T1000 (cell line): ENCODE measurements at regions not wholly inside any gene's neighbourhood (a gene's known extent, or its start where the extent isn't known, plus 50 kb on each side); places are given as distances from the start of the nearest gene placed in this dataset.
"Not testable (repeated sequence)": the region's sequence is repeated elsewhere in the genome, so short reads cannot be mapped to it uniquely, and the experiment has no call there.

ENCODE experiments used
- DNase-seq: peaks from one replicate; lab custom pipeline; 2025; ENCODE audit warnings: mixed read lengths; lab: John Stamatoyannopoulos, UW

DNA sequence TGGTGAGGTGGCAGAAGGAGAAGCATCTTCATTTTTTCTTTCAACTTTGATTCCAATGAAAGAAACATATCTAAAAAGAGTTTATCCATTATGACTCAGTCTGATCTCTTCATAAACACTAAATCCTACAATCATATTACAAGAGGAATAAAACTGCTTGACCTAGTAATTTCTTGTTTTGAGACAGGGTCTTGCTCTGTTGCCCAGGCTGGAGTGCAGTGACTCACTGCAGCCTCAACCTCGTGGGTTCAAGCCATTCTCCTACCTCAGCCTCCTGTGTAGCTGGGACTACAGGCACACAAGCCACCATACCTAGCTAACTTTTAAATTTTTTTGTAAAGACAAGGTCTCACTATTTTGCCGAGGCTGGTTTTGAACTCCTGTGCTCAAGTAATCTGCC, 147.2 kb downstream of the NDUFA12 start:
- no peak for DNase-seq

DNA sequence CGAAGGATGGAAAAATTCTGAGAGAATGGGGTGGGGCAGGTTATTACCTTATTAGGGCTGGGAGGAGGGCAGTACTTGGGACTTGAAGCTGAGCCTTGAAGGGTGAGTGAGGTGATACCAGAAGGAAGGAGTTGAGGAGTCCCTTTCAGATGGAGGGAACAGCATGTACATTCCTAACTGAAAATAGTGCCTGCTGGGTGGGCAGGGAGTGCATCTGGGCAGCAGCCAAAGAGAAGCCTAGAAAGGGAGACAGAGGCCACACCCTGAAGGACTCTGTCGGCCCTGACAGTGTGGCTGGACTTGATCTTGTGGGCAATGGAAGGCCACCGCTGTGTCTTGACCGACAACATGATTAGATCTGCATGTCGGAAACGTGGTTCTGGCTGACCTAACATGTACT, 147.6 kb downstream of the NDUFA12 start:
- DNase-seq = no peak

- DNase-seq = no peak
Measured at GRCh38 chr12:94851396-94852028, 152.0 kb downstream of the NDUFA12 start.

DNA sequence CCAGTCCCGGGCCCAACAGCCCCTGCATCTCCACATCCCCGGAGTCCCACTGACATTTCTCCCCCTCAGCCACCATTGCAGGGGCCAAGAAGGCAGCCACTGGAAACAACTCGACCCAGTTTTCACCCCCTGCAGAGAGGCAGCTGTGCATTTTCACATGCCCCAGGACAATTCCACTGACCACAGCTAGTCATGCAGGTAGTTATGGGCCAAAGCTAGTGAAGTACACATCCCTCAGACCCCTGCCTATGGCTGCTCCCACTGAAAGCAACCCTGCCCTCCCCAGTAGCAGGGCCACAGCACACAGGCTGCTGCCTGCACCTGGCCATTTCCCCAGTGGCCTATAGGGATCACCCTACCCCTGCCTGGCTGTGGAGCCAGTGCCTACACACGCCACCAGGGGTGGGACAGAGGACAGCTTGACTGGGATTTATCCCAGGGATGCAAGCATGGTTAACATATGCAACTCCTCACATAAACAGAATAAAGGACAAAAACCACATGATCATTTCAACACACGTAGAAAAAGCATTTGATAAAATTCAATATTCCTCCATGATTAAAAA, 154.0 kb downstream of the NDUFA12 start:
- no peak for DNase-seq

DNA sequence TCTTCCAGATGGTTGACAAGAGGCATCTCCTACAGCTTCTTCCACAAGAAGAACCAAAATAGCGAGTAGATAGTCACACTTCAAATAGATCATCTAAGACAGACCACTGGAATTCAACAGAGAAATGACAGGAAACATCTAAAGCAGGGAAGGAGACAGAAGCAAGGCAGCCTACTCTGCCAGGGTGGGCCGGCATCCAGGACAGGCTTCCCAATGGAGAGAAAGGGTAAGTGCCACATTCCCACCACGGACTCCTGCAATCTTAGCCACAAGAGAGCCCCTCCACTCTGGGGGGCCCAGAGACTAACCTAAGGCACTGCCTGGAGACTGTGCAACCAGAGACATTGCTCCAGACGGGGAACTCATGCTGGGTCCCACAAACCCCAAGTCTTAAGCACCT, 154.5 kb downstream of the NDUFA12 start:
- no peak for DNase-seq

DNA sequence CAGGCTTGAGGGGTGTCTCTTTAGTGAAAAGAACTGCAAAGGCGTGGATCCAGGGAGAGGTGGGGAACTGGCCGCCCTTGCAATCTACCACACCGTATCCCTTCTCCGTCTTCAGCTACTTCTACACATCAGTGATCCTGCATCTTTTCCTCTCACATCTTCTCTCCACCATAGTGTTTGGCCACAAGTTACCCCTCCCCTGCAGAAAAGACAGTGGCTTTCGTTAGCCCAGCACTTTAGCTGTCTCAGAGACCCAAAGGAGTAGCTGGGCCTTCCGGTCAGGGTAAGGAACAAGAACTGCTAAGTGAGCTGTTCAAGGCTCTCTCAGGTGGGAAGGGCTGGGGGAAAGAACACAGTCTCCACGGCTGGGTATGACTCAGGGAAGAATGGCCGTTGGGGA, 158.4 kb downstream of the NDUFA12 start:
- no peak for DNase-seq

GRCh38 chr12:94844452-94844851, 159.0 kb downstream of the NDUFA12 start:
- DNase-seq = no peak

DNA sequence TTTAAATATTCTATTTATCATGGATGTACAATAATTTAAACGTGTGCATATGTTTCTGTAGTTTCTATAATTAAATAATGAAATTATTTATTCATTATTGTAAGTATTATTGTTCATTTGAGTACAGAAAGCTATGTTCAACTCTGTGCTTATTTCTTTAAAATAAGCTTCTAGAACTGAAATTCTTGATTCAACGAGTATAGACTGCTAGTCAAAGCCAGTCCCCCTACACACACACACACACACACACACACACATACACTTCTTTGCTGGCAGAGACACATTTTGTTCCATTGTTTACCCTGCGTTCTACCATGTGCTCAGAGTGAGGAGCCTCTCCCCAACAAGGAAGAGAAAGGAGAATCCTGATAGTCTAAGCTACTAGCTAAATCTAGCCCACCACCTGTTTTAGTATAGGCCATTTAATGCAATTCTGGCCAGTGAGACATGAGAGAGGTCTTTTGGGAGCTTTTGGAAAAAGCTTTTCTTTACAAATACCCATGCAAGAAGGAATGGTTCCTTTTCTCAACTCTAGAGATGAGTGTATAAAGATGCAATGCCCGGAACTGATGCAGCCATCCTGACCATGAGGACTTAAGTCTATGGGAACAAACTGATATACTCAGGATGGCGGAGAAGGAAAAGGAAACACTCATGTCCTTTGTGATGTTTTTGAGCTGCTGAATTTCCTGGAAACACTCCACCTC, 161.4 kb downstream of the NDUFA12 start:
- no peak for DNase-seq

DNA sequence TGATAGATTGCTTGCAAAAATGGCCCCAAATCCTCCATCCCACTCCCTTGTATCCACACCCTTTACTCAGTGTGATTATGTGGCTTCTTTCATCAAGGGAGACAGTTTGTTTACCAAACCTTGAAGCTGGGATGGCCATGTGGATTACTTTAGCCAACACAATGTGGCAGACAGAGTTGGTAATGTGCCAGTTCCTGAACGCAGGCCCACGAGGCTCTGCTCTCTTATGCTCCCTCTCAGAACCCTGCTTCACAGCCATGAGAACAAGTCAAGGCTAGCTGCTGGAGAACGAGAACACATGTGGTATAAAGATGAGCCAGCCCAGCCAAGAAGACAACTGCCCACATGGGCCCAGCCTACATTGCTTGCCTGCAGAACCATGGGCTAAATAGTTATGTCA, 162.3 kb downstream of the NDUFA12 start:
- no peak for DNase-seq

DNA sequence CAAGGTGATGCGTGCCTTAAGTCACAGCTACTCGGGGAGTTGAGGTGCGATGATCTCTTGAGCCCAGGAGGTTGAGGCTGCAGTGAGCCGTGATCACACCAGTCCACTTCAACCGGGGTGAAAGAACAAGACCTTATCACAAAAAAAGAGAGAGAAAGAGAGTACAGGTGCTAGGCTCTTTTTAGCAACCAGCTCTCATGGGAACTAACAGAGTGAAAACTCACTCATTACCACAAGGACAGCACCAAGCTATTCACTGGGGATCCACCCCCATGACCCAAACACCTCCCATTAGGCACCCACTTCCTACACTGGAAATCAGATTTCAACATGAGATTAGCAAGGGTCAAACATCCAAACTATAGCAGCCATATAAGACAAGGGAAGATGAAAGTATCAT, 164.2 kb downstream of the NDUFA12 start:
- no peak for DNase-seq

GRCh38 chr12:94836952-94837670, 166.4 kb downstream of the NDUFA12 start:
- not testable (repeated sequence) for DNase-seq

DNA sequence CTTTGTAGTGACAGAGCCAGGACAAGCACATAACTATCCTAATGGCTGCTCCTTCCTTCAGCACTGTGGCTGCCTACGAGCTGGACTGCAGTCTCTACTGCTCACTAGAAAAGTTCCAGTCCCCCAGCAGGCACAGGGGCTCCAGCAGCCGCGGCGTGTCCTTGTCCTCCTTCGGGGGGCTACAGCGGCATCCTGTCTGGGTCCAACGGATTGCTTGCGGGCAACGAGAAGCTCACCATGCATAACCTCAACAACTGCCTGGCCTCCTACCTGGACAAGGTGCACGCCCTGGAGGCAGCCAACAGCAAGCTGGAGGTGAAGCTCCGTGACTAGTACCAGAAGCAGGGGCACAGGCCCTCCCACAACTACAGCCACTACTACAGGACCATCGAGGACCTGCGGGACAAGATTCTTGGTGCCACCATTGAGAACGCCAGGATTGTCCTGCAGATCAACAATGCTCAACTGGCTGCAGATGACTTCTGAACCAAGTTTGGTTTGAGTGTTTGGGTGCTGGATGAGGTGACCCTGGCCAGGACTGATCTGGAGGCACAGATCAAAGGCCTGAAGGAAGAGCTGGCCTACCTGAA, 169.4 kb downstream of the NDUFA12 start:
- no peak for DNase-seq

DNA sequence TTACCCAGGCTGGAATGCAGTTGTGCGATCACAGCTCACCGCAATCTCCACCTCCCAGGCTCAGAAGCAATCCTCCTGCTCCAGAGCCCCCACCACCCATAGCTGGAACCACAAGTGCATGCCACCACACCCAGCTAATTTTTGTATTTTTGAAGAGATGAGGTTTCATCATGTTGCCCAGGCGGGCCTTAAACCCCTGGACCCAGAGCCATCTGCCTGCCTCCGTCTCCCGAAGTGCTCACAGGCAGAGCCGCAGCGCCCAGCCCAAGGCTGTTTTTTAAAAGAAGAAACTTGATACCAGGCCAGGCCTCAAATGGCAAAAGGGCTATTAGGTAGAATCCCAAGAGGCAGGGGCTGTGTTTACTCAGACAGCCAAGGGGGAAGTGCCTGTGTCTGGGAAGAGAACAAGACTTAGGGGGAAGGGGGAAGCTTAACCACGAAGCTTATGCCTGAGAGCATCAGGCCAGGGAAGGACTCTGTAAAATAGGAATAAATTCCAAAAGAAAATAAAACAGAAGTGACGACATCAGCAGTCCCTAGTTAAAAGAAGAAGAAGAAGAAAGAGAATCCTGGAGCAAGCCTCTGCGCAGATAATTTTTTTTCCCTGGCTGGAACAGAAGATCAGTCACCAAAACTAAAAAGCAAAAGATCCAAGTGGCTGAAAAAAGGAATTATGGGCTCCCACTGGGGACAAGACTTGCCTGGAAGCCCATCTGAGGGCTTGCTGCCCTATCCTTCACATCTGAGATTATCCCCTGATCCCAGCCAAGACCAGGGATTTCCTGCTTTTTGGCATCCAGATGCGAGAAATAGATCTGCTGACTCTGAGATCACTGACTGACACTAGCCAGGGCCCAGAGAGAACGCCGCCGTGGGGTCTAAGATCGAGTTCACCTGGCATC, 170.5 kb downstream of the NDUFA12 start:
- peak; percentile 46 for DNase-seq

DNA sequence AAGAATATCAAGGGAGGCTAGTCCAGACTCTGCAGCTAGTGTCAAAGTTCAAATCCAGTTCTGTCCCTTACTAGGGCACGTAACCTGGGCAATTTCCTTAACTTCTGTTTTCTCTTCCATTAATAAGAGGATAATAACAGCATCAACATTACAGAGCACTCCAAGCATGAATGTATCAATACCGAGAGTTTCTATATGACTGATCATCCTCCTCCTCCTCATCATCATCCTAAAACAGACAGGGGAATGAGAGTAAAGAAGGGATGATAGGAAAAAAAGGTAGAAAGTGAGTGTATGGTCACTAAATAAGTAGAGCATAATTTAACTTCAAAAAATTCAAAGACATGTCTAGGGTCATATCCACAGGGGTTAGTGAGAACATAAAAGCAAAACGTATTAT, 171.4 kb downstream of the NDUFA12 start:
- no peak for DNase-seq

DNA sequence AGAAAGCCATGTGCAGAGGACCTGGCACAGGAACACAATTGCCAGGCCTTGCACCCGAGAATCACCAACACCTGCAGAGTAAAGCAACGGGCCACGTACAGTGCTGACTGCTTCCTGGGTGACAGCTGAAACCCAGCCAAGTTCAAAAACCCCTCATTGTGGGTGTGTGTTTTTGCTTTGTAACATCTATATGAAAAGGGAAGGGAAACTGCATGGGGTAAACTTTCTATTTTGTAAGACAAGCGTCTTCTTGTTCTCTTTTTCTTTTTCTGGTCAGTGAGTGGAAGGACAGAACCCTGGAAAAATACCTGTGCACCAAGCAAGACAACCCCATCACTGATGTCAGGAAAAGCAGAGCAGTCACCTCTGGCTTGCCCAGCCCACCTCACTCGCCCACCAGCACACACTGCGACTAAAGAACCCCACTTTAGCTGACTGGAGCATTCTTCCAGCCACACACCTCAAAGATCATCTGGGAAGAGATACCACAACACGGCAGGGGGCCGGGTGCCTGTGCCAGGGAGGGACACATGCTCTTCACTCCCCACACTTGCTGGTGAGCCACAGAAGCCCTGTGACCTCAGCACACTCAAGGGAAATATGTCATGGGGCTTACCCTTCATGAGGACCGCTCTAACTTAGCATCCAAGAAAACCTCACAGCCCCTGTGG, 172.3 kb downstream of the NDUFA12 start:
- DNase-seq = no peak

- DNase-seq = no peak
Measured at GRCh38 chr12:94829552-94829951, 173.9 kb downstream of the NDUFA12 start.

DNA sequence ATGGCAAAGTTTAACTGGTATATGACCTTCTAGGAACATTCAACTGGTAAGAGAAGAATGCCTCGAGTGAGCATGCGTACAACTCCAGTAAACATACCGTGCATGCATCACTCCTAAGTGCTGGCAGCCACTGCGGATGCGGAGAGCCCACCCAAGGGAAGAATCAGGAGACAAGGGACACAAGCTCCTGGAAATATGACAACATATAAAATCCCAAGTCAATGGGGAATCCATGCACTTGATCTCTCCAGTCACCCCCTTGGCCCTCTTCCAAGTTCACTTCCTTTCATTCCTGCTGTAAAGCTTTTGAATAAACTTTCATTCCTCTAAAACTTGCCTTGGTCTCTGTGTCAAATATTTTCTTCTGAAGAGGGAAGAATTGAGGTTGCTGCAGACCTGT, 168.7 kb upstream of the TMCC3 start:
- no peak for DNase-seq

DNA sequence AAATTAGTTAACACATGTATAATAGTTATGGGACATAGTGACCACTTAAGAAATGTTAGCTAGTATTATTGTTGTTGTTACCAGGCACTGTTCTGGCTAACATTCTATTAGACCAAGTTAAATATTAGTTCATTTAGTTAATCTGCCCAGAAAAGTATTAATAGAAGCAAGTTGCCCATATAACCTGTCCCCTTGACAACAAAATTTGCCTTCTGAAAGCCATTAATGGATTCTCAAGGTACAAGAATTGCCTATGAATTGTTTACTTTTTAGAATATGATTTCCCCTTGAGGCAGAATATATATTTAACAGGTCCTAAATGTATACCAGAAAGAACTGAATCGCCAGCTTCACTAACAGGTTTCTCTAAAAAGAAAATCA, 167.3 kb upstream of the TMCC3 start:
- no peak for DNase-seq

GRCh38 chr12:94817201-94817600, 166.8 kb upstream of the TMCC3 start:
- not testable (repeated sequence) for DNase-seq

- not testable (repeated sequence) for DNase-seq
Measured at GRCh38 chr12:94816746-94817145, 166.4 kb upstream of the TMCC3 start.

DNA sequence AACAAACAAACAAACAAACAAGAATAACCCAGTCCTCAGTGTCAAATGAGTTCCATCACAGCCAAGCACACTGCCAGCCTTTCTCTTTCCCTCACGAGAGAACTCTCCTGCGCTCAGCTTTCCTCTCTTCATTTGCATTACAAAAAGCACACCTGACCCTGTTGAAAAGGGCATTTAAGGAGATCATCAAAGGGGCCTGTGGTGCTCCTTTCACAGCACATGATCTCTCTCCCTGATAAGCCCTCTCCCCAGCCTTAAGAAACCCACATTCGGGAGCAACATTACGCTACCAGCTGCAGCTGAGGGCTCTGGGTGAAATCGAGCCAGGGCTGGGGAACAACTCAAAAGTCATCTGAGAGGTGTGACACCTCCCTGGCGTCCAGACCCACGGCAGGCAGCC, 165.6 kb upstream of the TMCC3 start:
- DNase-seq = no peak
